ENCODE measurements at regions not wholly inside any gene's neighbourhood (a gene's known extent, or its start where the extent isn't known, plus 50 kb on each side); places are given as distances from the start of the nearest gene placed in this dataset.

DNA sequence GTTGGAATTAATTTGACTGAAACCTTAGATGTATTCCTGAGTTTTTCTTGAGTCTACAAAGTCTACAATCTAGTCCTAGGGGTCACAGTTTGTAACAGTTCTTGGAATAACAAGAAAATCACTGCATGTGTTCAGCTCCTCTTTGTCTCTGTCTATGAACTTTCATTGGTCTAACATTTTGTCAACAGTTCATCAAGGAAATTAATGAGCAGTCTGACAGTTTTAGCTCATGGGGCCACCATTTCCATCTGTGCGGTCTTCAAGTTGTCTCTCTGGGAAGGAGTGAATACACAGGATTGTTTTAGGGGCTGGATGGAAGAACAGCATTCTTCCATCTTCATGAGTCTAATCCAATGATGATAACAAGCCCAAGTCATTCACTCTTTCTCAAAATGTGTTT, 276.4 kb downstream of the TMEM167A start (continued):
- TF ChIP-seq RAD21 (IDR thresholded peaks at IDR 0.05 in 1 of 2, conservative IDR thresholded peaks at IDR 0.05 in 1 of 2; ENCODE audit: low read depth in 2 of 2, low read length in 2 of 2): no peak

Data from H1 (cell line).